Fibroblast of peridontal ligament (primary cell): ENCODE measurements at regions not wholly inside any gene's neighbourhood (a gene's known extent, or its start where the extent isn't known, plus 50 kb on each side); places are given as distances from the start of the nearest gene placed in this dataset.

Experiments used
- DNase-seq: peaks from one replicate; pipeline ENCODE4 v3.0.0-alpha.2; 2010; ENCODE audit errors: extremely low read depth

GRCh38 chr18:21996351-21996826, 173.0 kb upstream of the GATA6 start:
- DNase-seq = no peak

GRCh38 chr18:21997207-21998143, 171.9 kb upstream of the GATA6 start:
- peak; percentile 18 for DNase-seq

GRCh38 chr18:21998486-21998885, 170.9 kb upstream of the GATA6 start:
- DNase-seq = no peak

- DNase-seq = no peak
Measured at GRCh38 chr18:22001912-22002487, 167.4 kb upstream of the GATA6 start.

GRCh38 chr18:22005191-22005841, 164.1 kb upstream of the GATA6 start:
- no peak for DNase-seq

- no peak for DNase-seq
Measured at GRCh38 chr18:22006458-22006857, 162.9 kb upstream of the GATA6 start.

GRCh38 chr18:22009242-22009641, 160.1 kb upstream of the GATA6 start:
- DNase-seq = no peak

- no peak for DNase-seq
Measured at GRCh38 chr18:22013993-22014392, 155.4 kb upstream of the GATA6 start.

GRCh38 chr18:22015156-22015555, 154.2 kb upstream of the GATA6 start:
- no peak for DNase-seq

GRCh38 chr18:22018366-22018765, 151.0 kb upstream of the GATA6 start:
- no peak for DNase-seq

GRCh38 chr18:22019193-22019592, 150.2 kb upstream of the GATA6 start:
- DNase-seq = no peak

GRCh38 chr18:22020127-22020866, 149.1 kb upstream of the GATA6 start:
- no peak for DNase-seq

- no peak for DNase-seq
Measured at GRCh38 chr18:22020867-22021370, 148.5 kb upstream of the GATA6 start.

- DNase-seq = no peak
Measured at GRCh38 chr18:22021701-22022100, 147.7 kb upstream of the GATA6 start.

- no peak for DNase-seq
Measured at GRCh38 chr18:22024924-22025323, 144.5 kb upstream of the GATA6 start.

- no peak for DNase-seq
Measured at GRCh38 chr18:22026362-22026761, 143.0 kb upstream of the GATA6 start.

- DNase-seq = no peak
Measured at GRCh38 chr18:22026889-22027288, 142.5 kb upstream of the GATA6 start.

GRCh38 chr18:22031611-22032010, 137.8 kb upstream of the GATA6 start:
- DNase-seq = no peak

- peak; percentile 2 for DNase-seq
Measured at GRCh38 chr18:22032392-22032961, 136.9 kb upstream of the GATA6 start.

- DNase-seq = no peak
Measured at GRCh38 chr18:22033085-22033484, 136.3 kb upstream of the GATA6 start.

GRCh38 chr18:22034276-22034675, 135.1 kb upstream of the GATA6 start:
- DNase-seq = no peak
